Neural progenitor cell (in vitro differentiated cells): ENCODE measurements at regions not wholly inside any gene's neighbourhood (a gene's known extent, or its start where the extent isn't known, plus 50 kb on each side); places are given as distances from the start of the nearest gene placed in this dataset.

Source experiments
- CTCF ChIP-seq: fragments of 200-600 bp; sonication (generic); IDR thresholded peaks from 2 replicates; pipeline ENCODE4 v1.5.1; 2017; ENCODE audit warnings: antibody characterized with exemption, mild to moderate bottlenecking
- EZH2phosphoT487 ChIP-seq: fragments of 200-600 bp; sonication (generic); IDR thresholded peaks from 2 replicates; pipeline ENCODE4 v1.6.1; 2017; ENCODE audit warnings: antibody characterized with exemption

GRCh38 chr5:133714161-133714915 lies 102.0 kb upstream of the FSTL4 start:
- TF ChIP-seq CTCF (no peak), EZH2phosphoT487 (no peak)
